GM12878 (cell line): ENCODE measurements at regions not wholly inside any gene's neighbourhood (a gene's known extent, or its start where the extent isn't known, plus 50 kb on each side); places are given as distances from the start of the nearest gene placed in this dataset.

ENCODE experiments used
- ATAC-seq: fragments of 200-7000 bp; cut with Tn5 transposase; 3 replicates; pipeline ENCODE4 v1.9.1; 2020; ENCODE audit warnings: mild to moderate bottlenecking, moderate library complexity
- BruUV-seq: library from RNA; stranded (reverse); fragments of 400-500 nt; replicated peaks from 2 replicates; lab custom pipeline; 2021; lab: Mats Ljungman, UMichigan
- CTCF ChIA-PET: fragments of 300-600 bp; sonication (Branson Sonifier 250); formaldehyde crosslinking; extraction: SDS; loops from one replicate; lab custom pipeline; 2021; ENCODE audit warnings: inconsistent platforms; lab: Yijun Ruan, JAX
- POLR2A ChIA-PET: fragments of 350-600 bp; formaldehyde crosslinking; extraction: SDS; loops from one replicate; lab custom pipeline; 2021; ENCODE audit warnings: inconsistent platforms; lab: Charles Lee
- RAD21 ChIA-PET: fragments of 300-600 bp; sonication (Branson Sonifier 250); formaldehyde crosslinking; loops from one replicate; lab custom pipeline; 2023; ENCODE audit warnings: antibody characterized with exemption; ENCODE audit not compliant: unreplicated experiment; lab: Charles Lee
- SMC1A ChIA-PET: fragments of 300-600 bp; sonication (Branson Sonifier 250); formaldehyde crosslinking; loops from one replicate; lab custom pipeline; 2023; ENCODE audit not compliant: unreplicated experiment, uncharacterized antibody; lab: Charles Lee
- DNase-seq: peaks from one replicate; pipeline ENCODE4 v3.0.0-alpha.2; 2011; ENCODE audit warnings: low read depth, low spot score
- FAIRE-seq: peaks from 3 replicates; lab custom pipeline; 2011; peaks lifted over from hg19 to GRCh38; lab: Jason Lieb, UNC
- H2AFZ ChIP-seq: 2 replicates; pipeline ENCODE4 v1.6.0; 2011; ENCODE audit warnings: low read depth, low read length, control low read depth; ENCODE audit not compliant: control insufficient read depth
- H3K27ac ChIP-seq: 2 replicates; pipeline ENCODE4 v1.5.1; 2011; ENCODE audit warnings: control low read depth; ENCODE audit not compliant: control insufficient read depth, insufficient read depth
- H3K27me3 ChIP-seq, 2 experiments: replicated peaks in 1 of 2; 2 replicates each; pipeline versions ENCODE4 v1.6.0 to v1.6.1; 2011; ENCODE audit warnings: low read length in 1 of 2; ENCODE audit not compliant: control insufficient read depth in 2 of 2, insufficient read depth in 2 of 2
- H3K36me3 ChIP-seq, 2 experiments: 2 replicates each; pipeline ENCODE4 v1.5.1; 2011; ENCODE audit warnings: low read length in 1 of 2; ENCODE audit not compliant: control insufficient read depth in 2 of 2, insufficient read depth in 2 of 2
- H3K4me1 ChIP-seq: 2 replicates; pipeline ENCODE4 v1.6.1; 2011; ENCODE audit warnings: mild to moderate bottlenecking, low read length, moderate library complexity, mixed read lengths; ENCODE audit not compliant: control insufficient read depth, insufficient read depth
- H3K4me2 ChIP-seq: 2 replicates; pipeline ENCODE4 v1.6.0; 2011; ENCODE audit warnings: control low read depth; ENCODE audit not compliant: control insufficient read depth, insufficient read depth
- H3K4me3 ChIP-seq: fragments of 200-600 bp; sonication (generic); 2 replicates; pipeline ENCODE4 v1.5.1; 2016
- H3K79me2 ChIP-seq: 2 replicates; pipeline ENCODE4 v1.6.0; 2011; ENCODE audit warnings: low read length; ENCODE audit not compliant: control insufficient read depth, insufficient read depth
- H3K9ac ChIP-seq: 2 replicates; pipeline ENCODE4 v1.8.0; 2011; ENCODE audit warnings: low read length, control low read depth, mixed read lengths; ENCODE audit not compliant: control insufficient read depth, insufficient read depth
- H3K9me3 ChIP-seq: replicated peaks from 3 replicates; pipeline ENCODE4 v1.5.1; 2011; ENCODE audit warnings: mild to moderate bottlenecking, low read length; ENCODE audit not compliant: control insufficient read depth, insufficient read depth
- H4K20me1 ChIP-seq: 2 replicates; pipeline ENCODE4 v1.6.0; 2011; ENCODE audit not compliant: control insufficient read depth, insufficient read depth
- CBX5 ChIP-seq: sonication (generic); IDR thresholded peaks from 2 replicates; pipeline ENCODE4 v1.6.1; 2016; ENCODE audit warnings: low read depth, moderate library complexity, mild to moderate bottlenecking, inconsistent platforms
- CREB1 ChIP-seq: IDR thresholded peaks from 2 replicates; pipeline ENCODE4 v1.6.1; 2012; ENCODE audit warnings: low read depth, mild to moderate bottlenecking, inconsistent platforms
- POLR2A ChIP-seq: IDR thresholded peaks from 2 replicates; pipeline ENCODE4 v1.6.1; 2011; ENCODE audit warnings: low read depth, mild to moderate bottlenecking, low read length
- ZNF384 ChIP-seq: IDR thresholded peaks from 2 replicates; pipeline ENCODE4 v1.6.1; 2012; ENCODE audit warnings: low read depth, mild to moderate bottlenecking, low read length, improper control_type of control experiment, borderline replicate concordance
- WGBS: methylation state at CpG from one replicate; pipeline ENCODE4 v1.1.6; 2016; ENCODE audit warnings: low lambda C conversion rate; ENCODE audit not compliant: insufficient replicate concordance, insufficient coverage; ENCODE audit errors: missing lambda C conversion rate; 5-methylcytosine and 5-hydroxymethylcytosine counted together
- in situ Hi-C: fragments of 300-500 bp; cut with MboI; formaldehyde crosslinking; loops from 9 replicates; pipeline ENCODE4 v1.14.3; 2018; ENCODE audit warnings: mixed read lengths
- intact Hi-C: fragments of 100-400 bp; cut with micrococcal nuclease; formaldehyde crosslinking; loops from one replicate; pipeline ENCODE4 v1.14.2; 2022; ENCODE audit not compliant: unreplicated experiment
- TF ChIP-seq, protein P1 (sequence below): fragments of 450-650 bp; IDR thresholded peaks from 2 replicates; pipeline ENCODE4 v1.6.1; 2018; ENCODE audit warnings: borderline replicate concordance, mild to moderate bottlenecking; ENCODE audit not compliant: partially characterized antibody

DNA sequence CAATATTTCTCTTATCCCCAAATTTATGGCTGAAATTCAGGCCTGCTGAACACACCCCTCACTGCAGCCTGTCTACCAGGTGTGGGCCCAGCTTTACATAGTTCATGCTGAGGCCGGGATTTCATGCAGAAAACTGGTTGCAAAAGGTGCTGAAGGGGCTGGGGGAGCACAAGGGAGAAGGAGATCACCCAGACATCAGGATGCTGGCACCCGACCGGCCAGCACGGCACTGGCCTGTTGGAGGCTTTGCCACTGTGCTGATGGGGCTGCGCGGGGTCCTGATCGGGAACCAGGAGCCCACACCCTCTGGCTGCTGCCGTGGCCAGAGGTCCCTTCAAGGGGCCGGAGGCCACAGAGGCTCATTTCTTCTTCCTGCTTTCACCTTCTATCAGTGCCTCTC, 177.9 kb upstream of the C2CD4B start:
- in situ Hi-C loops, result no loop called here

DNA sequence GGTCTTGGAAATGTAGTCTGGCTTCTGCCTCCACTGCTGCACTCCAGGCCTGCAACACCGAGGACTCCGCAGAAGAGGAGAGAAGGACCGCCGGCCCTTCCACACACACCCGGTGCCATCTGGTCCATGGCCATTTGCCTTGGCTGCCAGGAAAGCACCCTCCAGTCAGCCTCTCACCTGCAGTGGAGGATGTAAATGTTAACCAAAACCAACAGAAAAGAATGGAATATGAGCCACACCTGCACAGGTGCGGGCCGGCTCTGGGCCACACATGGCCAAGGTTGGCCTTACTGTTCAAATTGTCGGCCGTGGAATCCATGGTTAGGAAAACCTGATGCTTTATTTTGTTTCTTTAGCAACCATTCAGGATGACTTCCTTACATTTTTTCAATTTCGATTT, 178.3 kb upstream of the C2CD4B start:
- intact Hi-C loops, result no loop called here
- no TSS peak for BruUV-seq
- SMC1A ChIA-PET, result no interaction called here

More for the DNA sequence above, 177.9 kb upstream of the C2CD4B start:
- H3K27me3 ChIP-seq, result no peaks in the 10 kb centered on the region
- WGBS, result 57% methylated on average over 9 of the region's 9 CpGs
- no peak overlapping the region for H2AFZ ChIP-seq
- no peak overlapping the region for H3K27ac ChIP-seq
- H4K20me1 ChIP-seq, result no peaks in the 10 kb centered on the region
- POLR2A ChIA-PET, result no interaction called here
- no peak for FAIRE-seq
- H3K4me3 ChIP-seq, result no peak overlapping the region
- SMC1A ChIA-PET, result no interaction called here
- no peak for ATAC-seq
- H3K9ac ChIP-seq, result no peak overlapping the region
- H3K36me3 ChIP-seq, result no peaks in the 10 kb centered on the region
- CTCF ChIA-PET, result interaction anchor here (0.6 kb wide), 1 partner anchor 878 kb away, joined by 3 read pairs; no protein-coding TSS in a partner anchor
- RAD21 ChIA-PET, result no interaction called here
- DNase-seq, result no peak
- intact Hi-C loops, result no loop called here
- TF ChIP-seq CBX5, result no peak
- TF ChIP-seq POLR2A, result no peak
- TF ChIP-seq, protein P1, sequence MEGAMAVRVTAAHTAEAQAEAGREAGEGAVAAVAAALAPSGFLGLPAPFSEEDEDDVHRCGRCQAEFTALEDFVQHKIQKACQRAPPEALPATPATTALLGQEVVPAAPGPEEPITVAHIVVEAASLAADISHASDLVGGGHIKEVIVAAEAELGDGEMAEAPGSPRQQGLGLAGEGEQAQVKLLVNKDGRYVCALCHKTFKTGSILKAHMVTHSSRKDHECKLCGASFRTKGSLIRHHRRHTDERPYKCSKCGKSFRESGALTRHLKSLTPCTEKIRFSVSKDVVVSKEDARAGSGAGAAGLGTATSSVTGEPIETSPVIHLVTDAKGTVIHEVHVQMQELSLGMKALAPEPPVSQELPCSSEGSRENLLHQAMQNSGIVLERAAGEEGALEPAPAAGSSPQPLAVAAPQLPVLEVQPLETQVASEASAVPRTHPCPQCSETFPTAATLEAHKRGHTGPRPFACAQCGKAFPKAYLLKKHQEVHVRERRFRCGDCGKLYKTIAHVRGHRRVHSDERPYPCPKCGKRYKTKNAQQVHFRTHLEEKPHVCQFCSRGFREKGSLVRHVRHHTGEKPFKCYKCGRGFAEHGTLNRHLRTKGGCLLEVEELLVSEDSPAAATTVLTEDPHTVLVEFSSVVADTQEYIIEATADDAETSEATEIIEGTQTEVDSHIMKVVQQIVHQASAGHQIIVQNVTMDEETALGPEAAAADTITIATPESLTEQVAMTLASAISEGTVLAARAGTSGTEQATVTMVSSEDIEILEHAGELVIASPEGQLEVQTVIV, result no peak
- TF ChIP-seq ZNF384, result no peak
- TF ChIP-seq CREB1, result no peak
- H3K4me1 ChIP-seq, result no peaks in the 10 kb centered on the region
- no peaks in the 10 kb centered on the region for H3K79me2 ChIP-seq
- no peak overlapping the region for H3K4me2 ChIP-seq
- no TSS peak for BruUV-seq
- H3K9me3 ChIP-seq, result no peaks in the 10 kb centered on the region

More for the DNA sequence above, 178.3 kb upstream of the C2CD4B start:
- Histone ChIP-seq H3K9me3 (no peaks in the 10 kb centered on the region), H3K4me1 (no peaks in the 10 kb centered on the region), H3K27me3 (no peaks in the 10 kb centered on the region), H3K36me3 (no peaks in the 10 kb centered on the region), H3K27ac (no peak overlapping the region), H3K9ac (no peak overlapping the region), H3K4me2 (no peak overlapping the region), H3K4me3 (no peak overlapping the region), H4K20me1 (no peaks in the 10 kb centered on the region), H2AFZ (no peak overlapping the region), H3K79me2 (no peaks in the 10 kb centered on the region)
- in situ Hi-C loops, result no loop called here
- ChIA-PET CTCF (interaction anchor here (0.6 to 0.8 kb wide), 2 partner anchors 220 to 879 kb away, joined by 3 read pairs; no protein-coding TSS in a partner anchor), POLR2A (no interaction called here), RAD21 (no interaction called here)
- FAIRE-seq (no peak), ATAC-seq (no peak), DNase-seq (no peak)
- TF ChIP-seq POLR2A, result no peak
- WGBS, result 77% methylated on average over 10 of the region's 10 CpGs
